ENCODE measurements at regions not wholly inside any gene's neighbourhood (a gene's known extent, or its start where the extent isn't known, plus 50 kb on each side); places are given as distances from the start of the nearest gene placed in this dataset.
"Not testable (repeated sequence)": the region's sequence is repeated elsewhere in the genome, so short reads cannot be mapped to it uniquely, and the experiment has no call there.

DNA sequence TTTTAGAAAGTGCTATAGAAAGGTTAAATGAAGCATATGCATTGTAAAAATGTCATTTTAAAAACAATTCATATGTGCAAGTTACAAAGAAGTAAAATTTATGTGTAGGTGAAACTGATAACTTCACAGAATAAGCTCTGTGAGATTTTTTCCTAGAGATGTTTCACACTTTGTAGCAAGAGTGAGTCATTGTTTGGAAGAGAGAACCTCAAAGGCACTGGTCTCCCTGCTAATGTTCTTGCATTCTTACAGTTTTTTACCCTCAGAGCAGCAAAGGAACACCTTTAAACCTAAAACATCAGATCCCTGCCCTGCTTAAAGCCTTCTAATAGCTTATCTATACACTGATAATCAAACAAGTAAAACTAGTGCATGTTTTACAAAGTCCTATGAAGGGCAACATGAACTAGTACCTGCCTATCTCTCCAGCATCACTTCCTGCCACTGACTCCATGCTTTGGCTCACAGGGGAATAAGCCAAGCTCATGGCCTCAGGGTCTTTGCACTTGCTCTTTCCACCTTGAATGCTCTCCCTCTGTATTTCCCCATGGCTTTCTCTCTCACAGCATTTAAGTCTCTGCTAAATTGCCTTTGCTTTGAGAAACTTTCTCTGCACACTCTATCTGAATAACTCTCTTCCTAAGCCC, 997.0 kb downstream of the GATA3 start:
- in situ Hi-C loops (cut with HindIII; ENCODE audit: low sequenced_read_pairs) = no loop called here

DNA sequence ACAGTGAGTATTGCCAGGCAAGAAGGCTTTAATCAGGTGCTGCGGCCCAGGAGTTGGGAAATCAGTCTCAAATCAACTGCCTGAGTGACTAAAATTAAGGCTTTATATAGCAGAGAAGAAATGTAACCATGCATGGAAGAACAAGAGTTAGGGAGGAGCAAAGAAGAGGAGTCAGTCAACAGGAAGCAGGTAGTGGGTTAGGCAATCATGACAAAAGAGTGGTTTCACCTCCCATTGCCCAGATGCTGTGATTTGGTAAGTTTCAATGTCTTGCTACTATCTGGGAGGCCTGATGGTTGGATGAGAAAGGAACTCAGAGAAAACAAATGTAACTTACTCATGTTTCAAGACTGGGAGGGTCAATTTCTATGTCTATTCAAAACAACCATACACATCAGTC, 998.3 kb downstream of the GATA3 start:
- no peak for DNase-seq (ENCODE audit: low spot score)
- in situ Hi-C loops (cut with HindIII; ENCODE audit: low sequenced_read_pairs) = no loop called here

More for the DNA sequence above, 997.0 kb downstream of the GATA3 start:
- no peak for DNase-seq (ENCODE audit: low spot score)

DNA sequence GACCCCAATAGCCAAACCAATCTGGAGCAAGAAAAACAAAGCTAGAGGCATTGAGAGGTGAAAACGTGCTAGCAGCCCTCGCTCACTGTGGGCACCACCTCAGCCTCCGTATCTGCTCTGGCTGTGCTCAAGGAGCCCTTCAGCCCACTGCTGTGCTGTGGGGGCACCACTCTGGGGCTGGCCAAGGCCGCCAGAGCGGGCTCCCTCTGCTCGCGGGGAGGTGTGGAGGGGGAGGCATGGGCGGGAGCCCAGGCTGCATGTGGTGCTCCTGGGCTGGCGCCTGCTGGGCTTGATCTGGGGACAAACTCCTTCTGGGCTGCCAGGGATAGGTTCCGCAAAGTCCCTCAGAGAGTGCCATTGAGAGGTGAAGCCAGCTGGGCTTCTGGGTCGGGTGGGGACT, 1002.0 kb downstream of the GATA3 start:
- DNase-seq (ENCODE audit: low spot score) = no peak
- in situ Hi-C loops (cut with HindIII; ENCODE audit: low sequenced_read_pairs) = no loop called here

DNA sequence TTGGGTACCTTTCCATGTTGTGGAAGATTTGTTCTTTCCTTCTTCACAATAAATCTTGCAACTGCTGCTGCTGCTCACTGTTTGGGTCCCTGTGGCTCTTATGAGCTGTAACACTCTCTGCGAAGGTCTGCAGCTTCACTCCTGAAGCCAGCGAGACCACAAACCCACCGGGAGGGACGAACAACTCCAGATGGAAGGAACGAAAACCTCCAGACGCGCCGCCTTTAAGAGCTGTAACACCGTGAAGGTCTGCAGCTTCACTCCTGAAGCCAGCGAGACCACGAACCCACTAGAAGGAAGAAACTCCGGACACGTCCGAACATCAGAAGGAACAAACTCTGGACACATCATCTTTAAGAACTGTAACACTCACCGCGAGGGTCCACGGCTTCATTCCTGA, 1002.8 kb downstream of the GATA3 start:
- DNase-seq (ENCODE audit: low spot score); in situ Hi-C loops (cut with HindIII; ENCODE audit: low sequenced_read_pairs): not testable (repeated sequence)

DNA sequence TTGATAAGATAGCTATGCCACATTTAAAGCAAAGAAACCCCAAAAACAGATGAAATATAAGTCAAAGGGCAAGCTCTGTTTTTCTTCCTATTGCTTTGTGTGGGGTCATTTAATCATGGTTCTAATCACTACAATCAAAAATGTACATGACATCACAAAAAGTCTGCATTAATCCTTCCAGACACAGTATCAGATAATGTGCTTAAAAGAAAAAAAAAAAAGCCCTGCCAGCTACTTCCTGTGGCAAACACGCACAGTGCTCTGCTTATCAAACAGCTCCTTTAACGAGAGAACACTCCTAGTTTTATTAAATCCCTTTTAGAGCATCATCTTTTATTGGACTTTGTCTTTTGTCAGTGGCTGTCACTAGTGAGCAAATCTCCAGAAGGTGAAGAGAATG, 1005.8 kb downstream of the GATA3 start:
- in situ Hi-C loops (cut with HindIII; ENCODE audit: low sequenced_read_pairs) = no loop called here
- no peak for DNase-seq (ENCODE audit: low spot score)

DNA sequence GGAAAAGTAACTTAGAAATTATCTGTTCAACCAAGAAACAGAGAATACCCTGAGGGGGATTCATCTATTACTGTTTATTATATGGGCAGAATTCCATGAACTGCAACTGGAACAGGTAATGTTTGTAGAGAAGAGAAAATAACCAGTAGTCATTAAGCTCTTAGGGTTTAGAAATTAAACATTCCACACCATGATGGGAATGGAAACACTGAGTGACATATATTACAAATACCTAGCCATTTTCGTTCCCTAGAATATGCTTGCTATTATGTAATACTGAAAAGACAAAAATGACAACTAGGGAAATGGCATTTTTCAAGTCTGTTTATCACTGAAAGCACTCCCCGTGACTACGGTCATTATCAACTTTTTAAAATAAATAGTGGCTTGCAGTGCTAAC, 1007.4 kb downstream of the GATA3 start:
- in situ Hi-C loops (cut with HindIII; ENCODE audit: low sequenced_read_pairs) = no loop called here
- DNase-seq (ENCODE audit: low spot score) = no peak

DNA sequence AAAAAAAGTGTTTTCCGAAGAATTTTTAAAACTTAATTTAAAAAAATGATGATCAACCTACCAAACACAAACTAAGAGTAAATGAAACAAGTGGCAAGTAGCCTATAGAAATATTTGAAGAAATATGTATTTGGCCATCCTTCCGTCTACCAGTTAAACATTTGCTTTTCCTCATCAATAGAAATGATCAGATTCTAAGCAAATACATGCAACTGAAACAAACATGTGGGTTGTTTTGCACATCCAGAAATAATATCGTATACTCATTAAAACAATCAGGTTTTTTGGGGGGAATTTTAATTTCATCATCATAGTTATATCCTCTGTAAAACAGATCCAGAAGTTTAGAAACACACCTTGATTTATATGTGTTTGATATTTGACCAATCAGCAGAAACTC, 1011.7 kb downstream of the GATA3 start:
- in situ Hi-C loops (cut with HindIII; ENCODE audit: low sequenced_read_pairs) = no loop called here
- no peak for DNase-seq (ENCODE audit: low spot score)

DNA sequence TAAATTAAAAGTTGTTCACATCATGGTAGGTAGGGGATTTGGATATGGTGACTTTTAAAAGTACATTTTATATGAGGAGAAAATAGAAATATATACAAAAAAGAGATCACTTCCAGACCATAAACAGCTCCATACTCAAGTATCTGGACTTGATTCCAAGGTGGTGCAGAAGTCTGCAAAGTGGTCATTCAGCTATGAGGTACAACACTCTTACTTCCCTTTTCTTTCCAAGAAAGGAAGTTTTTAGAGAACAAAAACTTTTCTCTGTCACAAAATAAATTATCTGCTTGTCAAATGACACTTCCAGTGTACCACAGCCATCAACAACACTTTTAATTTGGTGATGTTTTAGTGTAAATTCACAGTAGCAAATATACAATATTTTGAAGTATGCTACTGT, 1013.5 kb downstream of the GATA3 start:
- DNase-seq (ENCODE audit: low spot score) = no peak
- in situ Hi-C loops (cut with HindIII; ENCODE audit: low sequenced_read_pairs) = no loop called here

DNA sequence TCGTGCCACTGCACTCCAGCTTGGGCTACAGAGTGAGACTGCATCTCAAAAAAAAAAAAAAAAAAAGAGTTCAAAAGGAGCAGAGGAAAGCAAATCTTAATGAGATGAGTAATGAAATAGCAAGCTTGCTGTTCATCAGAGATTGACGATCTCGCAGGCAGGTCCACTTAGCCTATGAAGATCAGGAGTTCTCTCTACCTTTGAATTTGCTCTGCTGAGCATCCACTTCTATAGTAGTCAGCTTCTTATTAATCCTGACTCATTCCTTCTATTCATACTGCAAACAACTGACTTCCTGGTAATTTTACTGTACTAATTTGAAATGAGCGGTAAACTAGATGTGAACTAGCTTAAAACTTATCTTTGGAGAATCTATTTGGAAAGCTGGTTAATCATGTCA, 1014.6 kb downstream of the GATA3 start:
- in situ Hi-C loops (cut with HindIII; ENCODE audit: low sequenced_read_pairs) = no loop called here
- DNase-seq (ENCODE audit: low spot score) = no peak

DNA sequence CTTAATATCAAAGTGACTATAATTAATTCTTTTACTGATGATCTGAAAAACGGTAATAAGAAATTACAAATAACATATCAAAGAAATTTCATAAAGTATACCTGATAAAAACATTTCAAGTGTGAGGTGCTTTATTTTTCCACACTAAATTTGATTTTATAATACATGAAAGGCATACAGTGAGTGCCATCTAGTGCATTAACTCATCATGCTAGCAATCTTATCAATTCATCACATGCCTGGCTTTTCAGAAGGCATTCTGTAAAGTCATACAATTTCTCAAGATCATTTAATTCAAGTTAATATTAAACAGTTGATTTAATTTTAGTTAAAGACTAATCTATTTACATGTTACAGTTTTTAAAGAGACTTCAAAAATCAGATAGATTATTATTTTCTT, 1020.9 kb downstream of the GATA3 start:
- in situ Hi-C loops (cut with HindIII; ENCODE audit: low sequenced_read_pairs) = no loop called here
- DNase-seq (ENCODE audit: low spot score) = no peak

DNA sequence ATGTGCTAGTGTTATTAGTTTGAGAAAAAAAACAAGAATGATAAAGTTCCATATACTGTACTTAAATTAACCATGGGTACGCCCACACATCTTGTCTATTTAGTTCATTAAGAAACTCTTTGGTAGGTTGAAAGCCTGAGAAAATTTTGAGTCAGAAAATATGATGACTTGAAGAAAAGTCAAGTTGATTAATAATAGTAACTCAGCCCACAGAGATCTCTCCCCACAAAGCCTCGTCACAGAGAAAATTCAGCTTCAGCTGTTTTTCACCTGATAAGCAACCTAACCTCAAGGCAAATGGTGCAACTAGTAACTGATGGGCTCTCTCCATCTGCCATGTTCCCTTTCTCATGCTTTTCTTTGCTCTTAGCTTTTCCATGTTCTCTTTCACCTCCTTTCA, 1021.6 kb downstream of the GATA3 start:
- DNase-seq (ENCODE audit: low spot score) = no peak
- in situ Hi-C loops (cut with HindIII; ENCODE audit: low sequenced_read_pairs) = no loop called here

DNA sequence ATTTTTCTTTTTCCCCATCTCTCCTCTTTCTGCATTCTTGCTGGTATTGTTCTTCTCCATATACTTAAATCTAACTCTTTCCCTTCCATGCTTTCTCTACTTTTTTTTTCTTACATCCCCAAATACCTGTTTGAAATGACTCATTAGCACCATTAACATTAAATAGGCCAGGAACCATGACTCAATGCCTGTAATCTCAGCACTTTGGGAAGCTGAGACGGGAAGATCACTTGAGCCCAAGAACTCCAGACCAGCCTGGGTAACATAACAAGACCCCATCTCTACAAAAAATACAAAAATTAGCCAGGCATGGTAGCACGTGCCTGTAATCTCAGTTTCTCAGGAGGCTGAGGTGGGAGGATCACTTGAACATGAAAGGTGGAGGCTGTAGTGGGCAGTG, 1026.8 kb downstream of the GATA3 start:
- DNase-seq (ENCODE audit: low spot score) = no peak
- in situ Hi-C loops (cut with HindIII; ENCODE audit: low sequenced_read_pairs) = no loop called here

DNA sequence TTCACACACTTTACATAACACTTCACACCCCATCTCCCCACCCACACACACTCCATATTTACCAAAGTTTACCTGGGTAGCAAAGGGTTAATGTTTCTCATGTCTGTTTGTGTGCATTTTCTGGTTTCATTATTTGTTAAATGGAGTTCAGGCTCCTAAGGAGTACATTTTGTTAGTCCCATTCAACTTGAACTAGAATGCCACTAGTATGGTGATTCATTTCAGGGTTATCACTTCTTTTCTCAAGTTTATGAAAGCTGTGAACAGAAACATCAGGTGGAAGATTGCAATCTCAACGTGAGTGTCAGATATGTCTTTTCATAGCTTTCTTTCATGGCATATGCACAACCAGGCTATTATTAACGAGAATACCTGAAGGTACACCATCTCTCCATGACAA, 1027.5 kb downstream of the GATA3 start:
- in situ Hi-C loops (cut with HindIII; ENCODE audit: low sequenced_read_pairs) = no loop called here
- DNase-seq (ENCODE audit: low spot score) = no peak

DNA sequence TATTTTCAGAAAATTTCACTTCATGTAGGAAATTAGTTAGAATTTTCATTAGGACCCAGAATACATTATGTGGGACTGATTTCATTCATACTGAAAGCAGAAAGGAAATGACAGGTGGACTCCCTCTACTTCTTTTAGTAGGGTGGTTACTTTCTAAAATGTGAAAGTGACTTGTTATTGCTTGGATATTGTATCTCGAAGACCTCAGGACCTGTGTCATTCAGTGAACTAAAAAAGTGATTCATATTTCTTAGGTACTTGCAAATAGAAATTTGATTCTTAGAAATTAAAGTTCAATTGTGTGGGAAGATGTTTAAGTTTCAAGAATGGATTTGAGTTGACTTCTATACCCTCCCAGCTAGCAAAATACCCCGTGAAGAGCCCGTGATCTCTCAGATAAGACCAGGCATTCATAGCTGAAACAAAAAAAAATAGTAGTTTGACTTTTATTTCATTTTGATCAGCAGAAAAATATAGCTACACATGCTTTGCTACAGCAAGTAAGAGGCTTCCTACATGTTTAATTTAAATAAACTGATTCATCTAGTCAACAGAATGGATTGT, 1037.1 kb downstream of the GATA3 start:
- no peak for DNase-seq (ENCODE audit: low spot score)
- in situ Hi-C loops (cut with HindIII; ENCODE audit: low sequenced_read_pairs) = no loop called here

DNA sequence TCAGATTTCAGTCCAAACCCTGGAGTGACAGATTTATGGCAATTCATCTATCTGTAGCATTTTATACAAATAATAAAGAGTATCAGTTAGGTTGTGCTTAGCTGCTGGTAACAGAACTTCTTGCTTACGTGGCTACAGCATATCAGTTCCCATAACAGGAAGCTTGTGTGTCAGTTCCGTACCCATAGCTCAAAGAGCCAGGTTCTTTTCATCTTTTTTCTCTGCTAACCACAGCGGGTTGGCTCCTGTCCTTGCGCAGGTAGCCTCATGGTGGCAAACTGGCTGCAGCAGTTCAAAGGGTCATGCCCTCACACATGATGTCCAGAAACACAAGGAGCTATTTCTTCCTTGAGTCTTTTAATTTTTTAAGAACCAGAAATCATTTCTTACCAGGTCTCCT, 1041.8 kb downstream of the GATA3 start:
- DNase-seq (ENCODE audit: low spot score) = no peak
- in situ Hi-C loops (cut with HindIII; ENCODE audit: low sequenced_read_pairs) = no loop called here

DNA sequence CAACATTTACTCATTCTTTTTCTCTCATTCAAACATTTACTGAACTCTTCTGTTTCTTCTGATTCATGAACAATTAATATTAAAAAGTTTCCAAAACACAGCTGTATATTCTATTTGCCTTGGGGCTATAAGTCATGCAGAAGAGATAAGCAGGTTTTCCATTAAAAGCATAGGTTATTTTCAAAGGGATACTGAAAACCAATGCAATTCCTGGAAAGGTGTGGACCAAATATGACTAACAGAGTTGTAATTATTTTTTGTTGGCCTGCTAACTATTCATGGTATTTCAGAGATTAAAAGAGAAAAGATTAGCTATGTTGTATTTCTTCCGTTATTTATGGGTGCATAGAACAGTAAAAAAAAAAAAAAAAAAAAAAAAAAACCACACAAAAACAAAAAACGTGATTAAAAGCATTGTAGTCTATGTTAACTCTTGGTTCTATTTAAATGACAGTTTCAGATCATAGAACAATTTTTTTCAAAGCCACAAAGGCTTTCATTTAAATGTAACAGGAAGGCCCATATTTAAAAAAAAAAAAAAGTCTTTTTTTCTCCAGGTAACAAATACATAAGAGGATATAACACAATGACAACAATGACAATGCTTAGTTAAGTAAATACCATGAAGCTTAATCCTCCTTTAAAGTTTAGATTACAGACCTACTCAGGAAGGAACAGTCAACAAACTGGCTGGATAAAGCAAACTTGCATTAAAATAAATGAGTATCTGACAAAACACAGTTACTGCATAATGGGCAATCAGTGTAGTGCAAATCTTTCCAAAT, 1042.9 kb downstream of the GATA3 start:
- in situ Hi-C loops (cut with HindIII; ENCODE audit: low sequenced_read_pairs) = no loop called here
- DNase-seq (ENCODE audit: low spot score) = no peak

DNA sequence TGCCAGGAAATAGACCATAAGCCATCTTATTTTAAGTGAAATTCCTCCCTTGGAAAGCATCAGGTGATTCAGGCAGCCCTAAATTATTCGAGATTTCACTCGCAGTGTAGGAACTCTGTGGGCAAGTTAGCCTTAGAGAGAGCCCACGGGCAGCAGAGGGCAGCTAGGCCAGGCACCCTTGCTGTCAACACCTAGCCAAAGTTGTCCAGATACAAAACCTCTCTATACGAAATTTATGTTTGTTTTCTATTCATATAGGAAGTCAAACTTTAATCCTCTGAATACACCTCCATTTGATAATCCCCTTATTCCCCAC, 1043.5 kb downstream of the GATA3 start:
- no peak for DNase-seq (ENCODE audit: low spot score)
- in situ Hi-C loops (cut with HindIII; ENCODE audit: low sequenced_read_pairs) = no loop called here

DNA sequence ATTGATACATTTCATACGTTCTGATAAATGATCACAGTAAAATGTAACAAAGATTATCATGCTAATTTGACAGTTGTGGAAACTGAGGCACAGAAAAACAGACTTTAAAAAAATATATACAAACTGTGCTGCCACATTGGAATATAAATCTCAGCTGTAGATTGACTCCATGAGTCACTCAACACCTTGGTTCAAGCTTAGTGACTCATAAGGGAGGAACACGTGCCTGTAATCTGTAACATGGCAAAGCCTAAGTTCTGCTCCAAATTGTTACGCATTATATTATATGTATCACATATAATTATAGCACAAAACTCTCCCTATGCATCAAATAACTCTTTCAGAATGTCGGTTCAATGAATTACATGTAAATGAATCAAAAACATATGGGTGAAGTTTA, 1047.5 kb downstream of the GATA3 start:
- in situ Hi-C loops (cut with HindIII; ENCODE audit: low sequenced_read_pairs) = no loop called here
- no peak for DNase-seq (ENCODE audit: low spot score)

DNA sequence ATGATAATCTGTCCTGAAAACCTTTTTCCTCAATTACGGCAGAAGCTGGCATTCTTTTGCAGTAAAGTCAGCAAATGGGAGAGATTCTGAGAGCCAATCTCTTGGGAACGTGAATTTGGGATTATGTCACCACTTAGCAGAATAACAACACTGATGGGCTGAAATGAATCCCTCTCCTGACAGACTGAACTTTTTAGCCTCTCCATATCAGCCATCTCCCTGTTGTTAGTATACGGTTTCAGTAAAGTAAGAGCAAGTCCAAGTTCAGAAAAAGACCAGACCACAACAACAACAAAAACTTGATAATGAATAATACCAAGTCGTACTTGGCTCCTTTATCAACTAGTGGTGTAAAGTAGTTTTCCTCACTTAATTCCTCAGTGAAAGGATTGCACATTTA, 1048.8 kb downstream of the GATA3 start:
- in situ Hi-C loops (cut with HindIII; ENCODE audit: low sequenced_read_pairs) = no loop called here
- no peak for DNase-seq (ENCODE audit: low spot score)

DNA sequence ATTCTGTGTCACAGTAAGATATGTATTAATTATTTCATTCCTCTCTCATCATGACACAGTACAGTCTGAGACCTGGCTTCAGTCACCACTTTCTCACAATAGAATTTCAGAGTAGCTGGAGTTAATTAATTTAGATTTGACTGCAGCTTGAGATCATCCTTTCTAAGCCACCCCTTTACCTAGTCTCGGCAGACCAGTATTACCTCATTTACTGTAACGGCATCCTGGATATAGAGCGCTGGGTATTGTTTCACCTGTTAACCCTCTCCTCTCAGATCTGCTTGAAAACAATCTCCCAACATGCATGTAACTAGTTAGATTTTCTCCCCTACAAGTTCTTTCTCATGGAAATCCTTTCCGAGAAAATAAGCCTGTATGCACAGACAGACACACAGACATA, 1057.5 kb downstream of the GATA3 start:
- in situ Hi-C loops (cut with HindIII; ENCODE audit: low sequenced_read_pairs) = no loop called here
- no peak for DNase-seq (ENCODE audit: low spot score)

DNA sequence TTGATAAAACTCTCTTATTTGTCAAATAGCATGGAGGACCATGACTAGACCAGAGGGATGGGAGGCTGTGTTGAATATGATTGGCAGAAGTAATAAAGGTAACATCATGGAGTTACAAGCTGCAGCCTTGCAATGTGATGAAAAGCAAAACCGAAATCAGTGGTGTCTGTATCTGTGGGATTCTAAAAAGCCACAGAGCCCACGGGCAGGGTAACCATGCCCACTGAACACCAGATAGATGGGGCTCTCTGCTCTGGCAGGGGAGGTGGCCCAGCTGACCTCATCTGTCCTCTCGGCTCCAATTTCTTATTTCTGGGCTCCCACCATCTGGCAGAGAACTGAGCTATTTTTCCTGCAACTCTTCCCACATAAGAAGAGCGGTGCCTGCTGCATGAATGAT, 1072.2 kb downstream of the GATA3 start:
- DNase-seq (ENCODE audit: low spot score) = no peak
- in situ Hi-C loops (cut with HindIII; ENCODE audit: low sequenced_read_pairs) = no loop called here
